NT2/D1 (cell line): ENCODE measurements at regions not wholly inside any gene's neighbourhood (a gene's known extent, or its start where the extent isn't known, plus 50 kb on each side); places are given as distances from the start of the nearest gene placed in this dataset.
"Not testable (repeated sequence)": the region's sequence is repeated elsewhere in the genome, so short reads cannot be mapped to it uniquely, and the experiment has no call there.

Experiments
- DNase-seq: peaks from one replicate; pipeline ENCODE4 v3.0.0-alpha.2; 2011; ENCODE audit warnings: low read depth, low spot score
- H3K27me3 ChIP-seq: 2 replicates; pipeline ENCODE4 v1.6.0; 2011; ENCODE audit warnings: mild to moderate bottlenecking; ENCODE audit not compliant: insufficient read length, insufficient read depth
- H3K36me3 ChIP-seq: 2 replicates; pipeline ENCODE4 v1.6.1; 2011; ENCODE audit warnings: mild to moderate bottlenecking, low read length, mixed read lengths; ENCODE audit not compliant: insufficient read depth, insufficient read length
- H3K4me1 ChIP-seq: 2 replicates; pipeline ENCODE4 v1.5.1; 2011; ENCODE audit not compliant: insufficient read depth, insufficient read length
- H3K4me3 ChIP-seq: 2 replicates; pipeline ENCODE4 v1.5.1; 2011; ENCODE audit warnings: low read depth; ENCODE audit not compliant: insufficient read length
- H3K9ac ChIP-seq: 2 replicates; pipeline ENCODE4 v1.6.0; 2011; ENCODE audit warnings: low read depth; ENCODE audit not compliant: insufficient read length
- H3K9me3 ChIP-seq: 2 replicates; pipeline ENCODE4 v1.5.1; 2011; ENCODE audit warnings: mild to moderate bottlenecking, low read length; ENCODE audit not compliant: insufficient read depth
- SUZ12 ChIP-seq: IDR thresholded peaks from 2 replicates; pipeline ENCODE4 v1.6.1; 2011; ENCODE audit not compliant: insufficient read length, insufficient read depth; ENCODE audit errors: extremely low read depth
- YY1 ChIP-seq: IDR thresholded peaks from 2 replicates; pipeline ENCODE4 v1.6.1; 2011; ENCODE audit not compliant: insufficient read length, insufficient read depth
- ZNF274 ChIP-seq: IDR thresholded peaks from 2 replicates; pipeline ENCODE4 v1.6.1; 2011; ENCODE audit warnings: mild to moderate bottlenecking, low read depth, low read length

DNA sequence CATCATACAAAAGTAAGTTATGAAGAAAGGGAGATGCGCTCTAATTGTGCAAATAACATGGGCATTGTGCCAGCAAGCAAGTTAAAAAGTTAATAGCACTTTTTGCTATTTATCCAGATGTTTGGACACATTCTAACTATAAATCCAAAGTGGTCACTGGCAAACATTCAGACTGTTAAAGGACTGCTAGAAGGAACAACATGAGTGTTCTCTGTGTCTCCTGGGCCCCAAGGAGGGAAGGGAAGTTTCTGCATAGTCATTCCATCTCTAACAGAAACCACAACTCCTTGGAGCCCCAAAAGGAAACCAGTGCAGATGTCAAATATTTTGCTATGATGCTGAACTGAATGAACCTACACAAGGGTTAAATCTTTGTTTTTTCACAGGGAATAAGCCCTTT, 213.3 kb upstream of the HNRNPA3 start:
- H3K4me3 ChIP-seq = no peak overlapping the region
- DNase-seq = no peak

GRCh38 chr2:177000061-177000714, 212.4 kb upstream of the HNRNPA3 start:
- Histone ChIP-seq H3K27me3 (no peaks in the 10 kb centered on the region), H3K4me3 (no peak overlapping the region), H3K36me3 (no peaks in the 10 kb centered on the region), H3K9ac (no peak overlapping the region), H3K9me3 (no peaks in the 10 kb centered on the region), H3K4me1 (no peaks in the 10 kb centered on the region)
- TF ChIP-seq YY1 (no peak), SUZ12 (no peak), ZNF274 (no peak)
- no peak for DNase-seq

More for the DNA sequence above, 213.3 kb upstream of the HNRNPA3 start:
- no peak overlapping the region for H3K9ac ChIP-seq
- H3K9me3 ChIP-seq = no peaks in the 10 kb centered on the region
- H3K27me3 ChIP-seq = no peaks in the 10 kb centered on the region
- no peaks in the 10 kb centered on the region for H3K36me3 ChIP-seq
- TF ChIP-seq SUZ12 (no peak), YY1 (no peak), ZNF274 (no peak)
- H3K4me1 ChIP-seq = no peaks in the 10 kb centered on the region

- H3K9me3 ChIP-seq = no peaks in the 10 kb centered on the region
- TF ChIP-seq SUZ12 (no peak), YY1 (no peak), ZNF274 (no peak)
- H3K27me3 ChIP-seq = no peaks in the 10 kb centered on the region
- no peak overlapping the region for H3K9ac ChIP-seq
- DNase-seq = no peak
- H3K36me3 ChIP-seq = no peaks in the 10 kb centered on the region
- H3K4me1 ChIP-seq = no peaks in the 10 kb centered on the region
- no peak overlapping the region for H3K4me3 ChIP-seq
These were observed 211.9 kb upstream of the HNRNPA3 start for GRCh38 chr2:177000715-177001072.

- Histone ChIP-seq H3K4me3 (no peak overlapping the region), H3K4me1 (no peaks in the 10 kb centered on the region), H3K27me3 (no peaks in the 10 kb centered on the region), H3K9me3 (peaks cover 5% of the 10 kb centered on the region; the same call in 1 of the 2 replicates), H3K36me3 (no peaks in the 10 kb centered on the region), H3K9ac (no peak overlapping the region)
- TF ChIP-seq ZNF274 (no peak), YY1 (no peak), SUZ12 (no peak)
- no peak for DNase-seq
These were observed 211.3 kb upstream of the HNRNPA3 start for GRCh38 chr2:177001334-177001733.

DNA sequence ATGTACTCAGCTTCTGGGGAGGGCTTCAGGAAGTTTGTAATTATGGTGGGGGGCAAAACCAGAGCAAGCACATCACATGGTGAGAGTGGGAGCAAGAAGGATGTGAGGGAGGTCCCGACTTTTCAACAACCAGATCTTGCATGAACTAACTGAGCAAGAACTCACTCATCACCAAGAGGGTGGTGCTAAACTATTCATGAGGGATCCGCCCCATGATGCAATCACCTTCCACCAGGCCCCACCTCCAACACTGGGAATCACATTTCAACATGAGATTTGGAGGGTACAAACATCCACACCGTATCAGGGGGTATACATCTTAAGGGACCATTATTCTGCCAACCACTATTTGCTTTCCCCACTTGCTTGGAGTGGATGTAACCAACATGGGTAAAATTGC, 209.6 kb upstream of the HNRNPA3 start:
- H3K4me1 ChIP-seq = no peaks in the 10 kb centered on the region
- no peak overlapping the region for H3K4me3 ChIP-seq
- H3K36me3 ChIP-seq = no peaks in the 10 kb centered on the region
- H3K9me3 ChIP-seq = peaks cover 21% of the 10 kb centered on the region
- no peaks in the 10 kb centered on the region for H3K27me3 ChIP-seq
- DNase-seq = no peak
- no peak overlapping the region for H3K9ac ChIP-seq
- TF ChIP-seq YY1 = no peak
- no peak for TF ChIP-seq SUZ12
- no peak for TF ChIP-seq ZNF274

- peaks cover 29% of the 10 kb centered on the region for H3K9me3 ChIP-seq
- not testable (repeated sequence) for H3K4me1 ChIP-seq, H3K36me3 ChIP-seq, H3K9ac ChIP-seq, H3K4me3 ChIP-seq, H3K27me3 ChIP-seq, DNase-seq
These were observed 204.9 kb upstream of the HNRNPA3 start for GRCh38 chr2:177007726-177008125.

- not testable (repeated sequence) for H3K4me3 ChIP-seq, DNase-seq, H3K9ac ChIP-seq
These were observed 203.9 kb upstream of the HNRNPA3 start for GRCh38 chr2:177008662-177009061.

DNA sequence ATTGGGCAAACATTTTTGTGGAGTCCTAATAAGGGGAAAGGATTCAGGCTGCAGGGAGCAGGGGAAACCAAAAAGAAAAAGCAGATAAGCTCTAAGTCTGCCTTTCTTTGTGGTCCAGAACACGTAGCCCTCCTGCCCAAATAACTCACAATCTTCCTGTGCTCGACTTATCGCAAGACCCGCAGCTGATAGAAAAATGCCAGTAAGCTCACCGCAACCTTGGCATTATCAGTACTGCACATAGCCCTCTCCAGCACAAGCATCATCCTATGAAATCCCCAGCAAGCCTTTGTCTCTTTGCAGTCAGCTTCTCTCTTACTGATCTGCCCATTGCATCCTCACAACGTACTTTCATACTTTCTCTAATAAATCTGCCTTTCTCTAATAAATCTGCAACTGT, 202.4 kb upstream of the HNRNPA3 start:
- Histone ChIP-seq H3K9me3 (peaks cover 29% of the 10 kb centered on the region), H3K9ac (no peak overlapping the region), H3K4me1 (no peaks in the 10 kb centered on the region), H3K36me3 (no peaks in the 10 kb centered on the region), H3K4me3 (no peak overlapping the region), H3K27me3 (no peaks in the 10 kb centered on the region)
- TF ChIP-seq ZNF274 (no peak), SUZ12 (no peak), YY1 (no peak)
- DNase-seq = no peak

More at GRCh38 chr2:177008662-177009061, 203.9 kb upstream of the HNRNPA3 start:
- not testable (repeated sequence) for H3K4me1 ChIP-seq, H3K36me3 ChIP-seq, H3K27me3 ChIP-seq
- H3K9me3 ChIP-seq = peaks cover 29% of the 10 kb centered on the region
